GM18867 (cell line): ENCODE measurements at regions not wholly inside any gene's neighbourhood (a gene's known extent, or its start where the extent isn't known, plus 50 kb on each side); places are given as distances from the start of the nearest gene placed in this dataset.

Source experiments
- ATAC-seq: cut with Tn5 transposase; IDR thresholded peaks from one replicate; pipeline ENCODE4 v1.9.1; 2021; ENCODE audit warnings: mild to moderate bottlenecking, moderate library complexity; ENCODE audit not compliant: unreplicated experiment

GRCh38 chr22:48528221-48528915 is 1299.3 kb downstream of the BRD1 start:
- no peak for ATAC-seq

GRCh38 chr22:48523761-48524160 is 1303.9 kb downstream of the BRD1 start:
- no peak for ATAC-seq

DNA sequence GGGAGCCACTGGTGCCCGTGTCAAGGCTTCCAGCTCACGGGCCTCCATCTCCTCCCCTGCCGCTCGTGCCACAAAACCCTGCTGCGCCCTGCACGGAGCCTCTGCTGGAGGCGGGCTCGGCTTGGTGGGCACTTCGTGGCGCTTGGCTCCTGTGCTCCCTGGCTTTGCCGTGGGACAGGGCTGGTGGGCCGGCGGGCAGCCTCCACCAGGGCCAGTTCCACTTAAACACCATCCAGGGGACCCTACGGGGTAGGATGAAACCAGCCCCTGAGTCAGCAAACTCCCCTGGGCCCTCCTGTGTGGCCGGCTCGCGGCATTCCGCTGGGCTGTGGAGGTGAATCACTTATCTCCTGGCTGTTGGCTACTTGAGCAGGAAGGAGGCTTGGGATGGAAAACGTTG is 1304.6 kb downstream of the BRD1 start:
- ATAC-seq = no peak

GRCh38 chr22:48522271-48522670 is 1305.4 kb downstream of the BRD1 start:
- no peak for ATAC-seq

DNA sequence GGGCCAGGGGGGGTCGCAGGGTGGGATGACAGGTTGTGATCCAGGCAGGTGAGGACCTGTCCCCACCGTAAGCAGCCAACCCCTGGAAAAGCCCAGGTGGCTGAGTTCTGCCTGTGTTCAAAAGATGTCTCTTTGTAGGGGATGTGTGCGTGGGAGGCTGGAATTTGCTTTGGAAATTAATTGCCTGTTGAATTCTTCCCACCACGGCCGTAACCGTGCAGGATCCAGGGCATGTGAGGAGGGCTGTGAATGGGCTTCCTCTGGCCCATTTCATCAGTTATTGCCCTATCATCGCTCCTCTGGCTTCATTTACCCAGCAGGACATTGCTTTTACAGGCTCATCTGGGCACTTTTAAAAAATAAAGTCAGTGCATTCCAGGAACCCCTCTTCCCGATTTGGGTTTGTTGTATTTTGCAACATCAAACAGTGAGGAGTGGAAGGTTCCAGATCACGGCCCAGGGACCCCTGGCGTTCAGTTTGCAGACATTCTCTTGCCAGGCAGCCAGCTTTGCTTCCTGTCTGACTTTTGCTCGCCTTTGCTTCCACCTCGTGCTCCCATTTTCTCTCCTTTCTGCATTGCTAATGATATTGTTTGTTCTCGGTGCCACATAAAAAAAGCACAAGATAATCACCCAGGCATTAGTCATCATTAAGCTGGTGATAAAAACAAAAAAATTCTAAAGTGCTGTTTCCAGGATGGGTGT is 1306.6 kb downstream of the BRD1 start:
- no peak for ATAC-seq

DNA sequence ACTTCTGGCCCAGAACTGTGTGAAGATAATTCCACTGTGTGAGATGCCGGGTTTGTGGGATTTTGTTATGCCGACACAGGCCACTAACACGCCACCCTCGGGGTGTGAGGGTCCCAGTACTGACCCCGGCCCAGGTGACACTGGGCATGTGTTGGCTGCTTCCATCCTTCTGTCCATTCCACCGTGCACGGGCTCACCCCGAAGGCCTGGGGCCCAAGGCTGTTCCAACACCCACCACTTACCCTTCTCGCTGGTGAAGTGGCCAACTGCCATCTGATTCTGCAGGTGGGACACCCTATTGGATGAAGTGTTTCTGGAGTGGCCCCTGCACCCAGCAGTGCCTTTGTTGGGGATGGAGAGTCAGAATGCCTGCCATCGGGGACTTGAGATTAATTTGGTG is 1307.5 kb downstream of the BRD1 start:
- ATAC-seq = no peak

DNA sequence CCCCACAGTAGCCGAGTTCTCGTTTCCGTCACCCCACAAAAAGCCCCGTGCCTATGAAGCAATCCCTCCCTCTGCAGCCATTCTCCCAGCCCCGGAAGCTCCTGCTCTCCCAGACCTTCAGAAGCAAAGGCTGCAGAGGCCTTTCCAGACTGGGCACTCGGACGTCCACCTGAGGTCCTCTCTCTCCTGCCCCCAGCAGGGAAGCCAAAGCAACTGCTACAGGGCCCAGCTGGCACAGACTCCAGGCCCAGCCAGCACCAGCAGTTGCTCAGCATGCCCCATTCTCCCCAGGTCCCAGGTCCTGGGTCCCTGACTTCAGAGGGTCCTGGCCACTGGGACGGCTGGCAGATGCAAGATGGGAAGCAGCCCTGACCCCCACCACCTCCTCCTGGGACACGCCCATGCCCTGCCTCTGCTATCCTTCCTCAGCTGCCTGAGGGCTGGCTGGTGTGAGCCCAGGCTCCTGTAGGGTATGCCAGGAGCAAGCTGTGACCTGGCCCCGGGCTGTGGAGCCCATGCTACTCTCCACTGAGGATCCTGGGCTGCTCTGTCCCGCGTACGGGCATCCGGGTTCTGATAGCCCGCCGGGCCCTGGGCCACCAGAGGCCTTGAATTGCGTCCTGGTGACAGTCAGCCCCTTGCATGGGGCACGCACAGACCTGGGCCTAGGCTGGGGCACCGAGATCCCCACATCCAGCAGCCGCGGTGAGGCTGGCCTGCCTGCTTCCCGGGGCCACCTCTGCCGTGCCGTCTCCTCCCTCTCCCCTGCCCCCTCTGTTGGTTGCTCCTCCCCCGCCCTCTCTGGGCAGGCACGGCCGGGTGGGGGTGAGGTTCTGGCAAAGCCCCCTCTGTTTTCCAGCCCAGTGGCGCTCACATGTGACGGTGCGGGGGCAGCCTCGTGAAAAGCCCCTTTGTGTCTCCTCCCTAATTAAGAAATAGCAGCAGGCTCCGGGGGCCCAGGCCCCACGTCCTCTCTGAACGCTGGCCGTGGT is 1310.3 kb downstream of the BRD1 start:
- ATAC-seq = no peak

- ATAC-seq = no peak
These were observed 1311.1 kb downstream of the BRD1 start for GRCh38 chr22:48516571-48516970.

- no peak for ATAC-seq
These were observed 1312.0 kb downstream of the BRD1 start for GRCh38 chr22:48515571-48516200.

GRCh38 chr22:48513929-48514328 is 1313.7 kb downstream of the BRD1 start:
- ATAC-seq = no peak

GRCh38 chr22:48513446-48513845 is 1314.2 kb downstream of the BRD1 start:
- no peak for ATAC-seq

GRCh38 chr22:48511781-48512327 is 1315.8 kb downstream of the BRD1 start:
- no peak for ATAC-seq

- ATAC-seq = no peak
These were observed 1316.5 kb downstream of the BRD1 start for GRCh38 chr22:48511211-48511610.

GRCh38 chr22:48510599-48510998 is 1317.1 kb downstream of the BRD1 start:
- ATAC-seq = no peak

GRCh38 chr22:48507595-48508350 is 1319.9 kb downstream of the BRD1 start:
- no peak for ATAC-seq

GRCh38 chr22:48507171-48507570 is 1320.5 kb downstream of the BRD1 start:
- ATAC-seq = no peak

DNA sequence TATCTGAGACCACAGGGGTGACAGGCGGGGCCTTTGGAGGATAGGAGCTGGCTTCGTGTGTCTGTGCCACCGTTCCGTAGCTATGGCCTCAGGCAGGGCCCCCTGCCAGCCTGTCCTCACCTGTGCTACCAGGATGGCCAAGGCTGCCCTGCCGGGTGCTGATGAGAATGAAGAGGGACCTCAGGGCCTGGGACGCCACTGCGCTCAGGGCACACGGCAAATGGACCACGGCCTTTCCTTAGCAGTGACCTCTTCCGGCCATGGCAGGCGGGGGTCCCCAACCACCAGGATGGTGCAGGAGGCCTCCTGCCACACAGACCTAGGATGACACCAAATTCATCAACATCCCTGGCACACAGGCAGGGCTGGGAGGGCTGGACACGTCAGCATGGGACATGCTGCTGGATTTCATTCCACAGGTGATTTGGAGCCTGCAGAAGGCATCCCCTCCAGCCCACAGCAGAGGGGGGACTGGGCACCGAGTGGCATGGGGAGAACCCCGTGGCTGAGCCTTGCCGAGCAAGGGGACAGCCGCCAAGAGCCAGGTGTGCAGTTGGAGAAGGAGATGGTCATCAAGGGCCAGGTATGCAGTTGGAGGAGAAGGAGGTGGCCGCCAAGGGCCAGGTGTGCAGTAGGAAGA is 1321.0 kb downstream of the BRD1 start:
- ATAC-seq = no peak

DNA sequence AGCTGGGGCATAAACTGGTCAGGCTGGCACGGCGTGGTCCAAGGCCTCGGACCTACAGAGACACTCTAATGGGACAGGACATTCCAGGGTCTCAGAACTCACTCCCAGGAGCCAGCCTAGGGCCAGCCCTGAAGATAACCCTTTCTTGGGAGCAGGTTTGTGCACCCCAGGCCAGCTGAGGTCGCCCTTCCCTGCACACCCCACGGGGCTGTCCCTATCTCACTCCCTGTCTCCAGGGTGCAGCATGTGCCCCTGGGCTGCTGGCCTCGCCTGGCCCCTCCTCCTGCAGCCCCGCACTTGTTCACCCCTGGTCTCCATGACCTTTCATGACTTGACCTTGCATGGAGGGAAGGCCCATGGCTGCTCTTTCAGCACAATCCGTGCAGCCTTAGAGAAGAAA is 1321.8 kb downstream of the BRD1 start:
- ATAC-seq = no peak

- no peak for ATAC-seq
These were observed 1323.0 kb downstream of the BRD1 start for GRCh38 chr22:48504519-48505140.
